BLaER1 (cell line): ENCODE measurements at regions not wholly inside any gene's neighbourhood (a gene's known extent, or its start where the extent isn't known, plus 50 kb on each side); places are given as distances from the start of the nearest gene placed in this dataset.

Source experiments
- H3K27ac ChIP-seq: shearing (Covaris generic); formaldehyde crosslinking; 2 replicates; pipeline ENCODE4 v1.8.1; 2022
- H3K27me3 ChIP-seq: shearing (Covaris generic); formaldehyde crosslinking; 2 replicates; pipeline ENCODE4 v1.8.1; 2022
- H3K36me3 ChIP-seq: shearing (Covaris generic); formaldehyde crosslinking; 2 replicates; pipeline ENCODE4 v1.8.1; 2022
- H3K4me1 ChIP-seq: shearing (Covaris generic); formaldehyde crosslinking; 2 replicates; pipeline ENCODE4 v1.8.1; 2022
- H3K4me2 ChIP-seq: shearing (Covaris generic); formaldehyde crosslinking; 2 replicates; pipeline ENCODE4 v1.8.1; 2022
- H3K4me3 ChIP-seq: shearing (Covaris generic); formaldehyde crosslinking; 2 replicates; pipeline ENCODE4 v1.8.1; 2022
- H3K9ac ChIP-seq: shearing (Covaris generic); formaldehyde crosslinking; 2 replicates; pipeline ENCODE4 v1.8.1; 2022
- H3K9me3 ChIP-seq: shearing (Covaris generic); formaldehyde crosslinking; 2 replicates; pipeline ENCODE4 v1.8.1; 2022
- H4K20me1 ChIP-seq: shearing (Covaris generic); formaldehyde crosslinking; 2 replicates; pipeline ENCODE4 v1.8.1; 2022
- Cebpa-rat ChIP-seq: shearing (Covaris generic); IDR thresholded peaks from 2 replicates; pipeline ENCODE4 v1.8.1; 2022

- no peak for TF ChIP-seq Cebpa-rat
- Histone ChIP-seq H4K20me1 (peaks cover 11% of the 10 kb centered on the region; the same call in 1 of the 2 replicates), H3K36me3 (no peaks in the 10 kb centered on the region), H3K4me3 (no peak overlapping the region), H3K9ac (no peak overlapping the region), H3K4me2 (no peak overlapping the region; the same call in 1 of the 2 replicates), H3K27me3 (peaks cover 45% of the 10 kb centered on the region), H3K27ac (no peak overlapping the region), H3K9me3 (no peaks in the 10 kb centered on the region; the same call in 1 of the 2 replicates), H3K4me1 (peaks cover 28% of the 10 kb centered on the region)
Observed at GRCh38 chr12:130043685-130044406, 118.4 kb upstream of the FZD10 start.

- H3K27ac ChIP-seq: no peak overlapping the region
- H3K4me1 ChIP-seq: peaks cover 28% of the 10 kb centered on the region
- no peaks in the 10 kb centered on the region; the same call in 1 of the 2 replicates for H3K9me3 ChIP-seq
- peaks cover 11% of the 10 kb centered on the region; the same call in 1 of the 2 replicates for H4K20me1 ChIP-seq
- H3K36me3 ChIP-seq: no peaks in the 10 kb centered on the region
- peaks cover 45% of the 10 kb centered on the region for H3K27me3 ChIP-seq
- no peak for TF ChIP-seq Cebpa-rat
- H3K4me3 ChIP-seq: no peak overlapping the region
- H3K4me2 ChIP-seq: peak overlapping the region; percentile 47
- H3K9ac ChIP-seq: no peak overlapping the region
Observed at GRCh38 chr12:130044991-130045621, 117.2 kb upstream of the FZD10 start.

- no peak overlapping the region for H3K4me2 ChIP-seq
- H3K9ac ChIP-seq: no peak overlapping the region
- peaks cover 18% of the 10 kb centered on the region for H3K4me1 ChIP-seq
- H3K27me3 ChIP-seq: peaks cover 20% of the 10 kb centered on the region
- no peak overlapping the region for H3K4me3 ChIP-seq
- H4K20me1 ChIP-seq: peaks cover 10% of the 10 kb centered on the region; the same call in 1 of the 2 replicates
- no peak overlapping the region for H3K27ac ChIP-seq
- no peaks in the 10 kb centered on the region for H3K36me3 ChIP-seq
- TF ChIP-seq Cebpa-rat: no peak
- H3K9me3 ChIP-seq: no peaks in the 10 kb centered on the region
Observed at GRCh38 chr12:130049666-130050065, 112.6 kb upstream of the FZD10 start.

GRCh38 chr12:130051900-130052299, 110.4 kb upstream of the FZD10 start:
- no peak overlapping the region for H3K4me2 ChIP-seq
- H3K9ac ChIP-seq: no peak overlapping the region
- no peaks in the 10 kb centered on the region for H3K36me3 ChIP-seq
- H3K4me1 ChIP-seq: peaks cover 9% of the 10 kb centered on the region
- H3K27ac ChIP-seq: no peak overlapping the region
- no peaks in the 10 kb centered on the region for H4K20me1 ChIP-seq
- no peaks in the 10 kb centered on the region for H3K9me3 ChIP-seq
- no peak for TF ChIP-seq Cebpa-rat
- no peaks in the 10 kb centered on the region for H3K27me3 ChIP-seq
- H3K4me3 ChIP-seq: no peak overlapping the region

GRCh38 chr12:130053651-130054069, 108.6 kb upstream of the FZD10 start:
- Histone ChIP-seq H3K27me3 (no peaks in the 10 kb centered on the region), H3K9me3 (no peaks in the 10 kb centered on the region), H3K4me3 (no peak overlapping the region), H4K20me1 (no peaks in the 10 kb centered on the region), H3K36me3 (no peaks in the 10 kb centered on the region), H3K4me2 (no peak overlapping the region), H3K27ac (no peak overlapping the region), H3K9ac (no peak overlapping the region), H3K4me1 (no peaks in the 10 kb centered on the region)
- no peak for TF ChIP-seq Cebpa-rat

- H3K27ac ChIP-seq: no peak overlapping the region
- TF ChIP-seq Cebpa-rat: no peak
Observed at GRCh38 chr12:130054803-130055202, 107.5 kb upstream of the FZD10 start.

GRCh38 chr12:130058926-130059472, 103.3 kb upstream of the FZD10 start:
- H3K9ac ChIP-seq: no peak overlapping the region
- H3K36me3 ChIP-seq: no peaks in the 10 kb centered on the region
- H3K4me2 ChIP-seq: no peak overlapping the region
- no peak overlapping the region for H3K4me3 ChIP-seq
- TF ChIP-seq Cebpa-rat: no peak
- no peaks in the 10 kb centered on the region for H3K27me3 ChIP-seq
- peaks cover 15% of the 10 kb centered on the region for H3K9me3 ChIP-seq
- no peak overlapping the region for H3K27ac ChIP-seq
- no peaks in the 10 kb centered on the region for H3K4me1 ChIP-seq
- H4K20me1 ChIP-seq: no peaks in the 10 kb centered on the region

More at GRCh38 chr12:130054803-130055202, 107.5 kb upstream of the FZD10 start:
- H3K4me2 ChIP-seq: no peak overlapping the region
- no peaks in the 10 kb centered on the region for H3K27me3 ChIP-seq
- H4K20me1 ChIP-seq: no peaks in the 10 kb centered on the region
- H3K4me3 ChIP-seq: no peak overlapping the region
- no peaks in the 10 kb centered on the region for H3K4me1 ChIP-seq
- H3K9me3 ChIP-seq: no peaks in the 10 kb centered on the region
- H3K36me3 ChIP-seq: no peaks in the 10 kb centered on the region
- no peak overlapping the region for H3K9ac ChIP-seq

GRCh38 chr12:130063866-130064265, 98.4 kb upstream of the FZD10 start:
- no peaks in the 10 kb centered on the region for H4K20me1 ChIP-seq
- H3K4me1 ChIP-seq: no peaks in the 10 kb centered on the region
- no peak overlapping the region for H3K9ac ChIP-seq
- no peak for TF ChIP-seq Cebpa-rat
- no peak overlapping the region for H3K4me2 ChIP-seq
- no peak overlapping the region for H3K4me3 ChIP-seq
- H3K9me3 ChIP-seq: peaks cover 15% of the 10 kb centered on the region
- no peak overlapping the region for H3K27ac ChIP-seq
- H3K36me3 ChIP-seq: no peaks in the 10 kb centered on the region
- no peaks in the 10 kb centered on the region for H3K27me3 ChIP-seq

- no peak for TF ChIP-seq Cebpa-rat
- no peak overlapping the region for H3K27ac ChIP-seq
Observed at GRCh38 chr12:130064999-130065398, 97.3 kb upstream of the FZD10 start.

GRCh38 chr12:130066742-130067141, 95.5 kb upstream of the FZD10 start:
- no peaks in the 10 kb centered on the region for H3K27me3 ChIP-seq
- H3K4me3 ChIP-seq: no peak overlapping the region
- no peak for TF ChIP-seq Cebpa-rat
- no peak overlapping the region for H3K4me2 ChIP-seq
- H3K9ac ChIP-seq: no peak overlapping the region
- peaks cover 5% of the 10 kb centered on the region; the same call in 1 of the 2 replicates for H3K4me1 ChIP-seq
- peaks cover 6% of the 10 kb centered on the region for H3K9me3 ChIP-seq
- no peaks in the 10 kb centered on the region for H3K36me3 ChIP-seq
- H4K20me1 ChIP-seq: no peaks in the 10 kb centered on the region
- H3K27ac ChIP-seq: no peak overlapping the region

More at GRCh38 chr12:130064999-130065398, 97.3 kb upstream of the FZD10 start:
- H4K20me1 ChIP-seq: no peaks in the 10 kb centered on the region
- H3K4me1 ChIP-seq: peaks cover 5% of the 10 kb centered on the region; the same call in 1 of the 2 replicates
- H3K9ac ChIP-seq: no peak overlapping the region
- H3K9me3 ChIP-seq: peaks cover 15% of the 10 kb centered on the region
- H3K27me3 ChIP-seq: no peaks in the 10 kb centered on the region
- no peaks in the 10 kb centered on the region for H3K36me3 ChIP-seq
- H3K4me3 ChIP-seq: no peak overlapping the region
- H3K4me2 ChIP-seq: no peak overlapping the region
